ENCODE measurements at regions not wholly inside any gene's neighbourhood (a gene's known extent, or its start where the extent isn't known, plus 50 kb on each side); places are given as distances from the start of the nearest gene placed in this dataset.

- intact Hi-C loops (cut with DNase I; ENCODE audit: low total_unique reads): no loop called here
- no peak for TF ChIP-seq CTCF (IDR thresholded peaks at IDR 0.05)
- TF ChIP-seq POLR2A (IDR thresholded peaks at IDR 0.05): no peak
- TF ChIP-seq EP300 (IDR thresholded peaks at IDR 0.05): no peak
- no peak for TF ChIP-seq POLR2AphosphoS5 (IDR thresholded peaks at IDR 0.05)
- H3K36me3 ChIP-seq: no peaks in the 10 kb centered on the region
- H3K9me3 ChIP-seq: no peaks in the 10 kb centered on the region
- no peaks in the 10 kb centered on the region for H3K4me1 ChIP-seq
- WGBS, 5 donors: 79 to 90% (median 83%) methylated on average over 11 of the region's 11 CpGs
- no peak overlapping the region for H3K27ac ChIP-seq
- H3K4me3 ChIP-seq: no peak overlapping the region
- DNase-seq: no peak
- no peaks in the 10 kb centered on the region for H3K27me3 ChIP-seq
Measured at GRCh38 chr2:193276988-193277387, 1082.3 kb upstream of the TMEFF2 start.

GRCh38 chr2:193276560-193276959 lies 1081.8 kb upstream of the TMEFF2 start:
- no peak for DNase-seq
- H3K27ac ChIP-seq: no peak overlapping the region
- H3K4me1 ChIP-seq: no peaks in the 10 kb centered on the region
- TF ChIP-seq POLR2AphosphoS5 (IDR thresholded peaks at IDR 0.05) (no peak), EP300 (IDR thresholded peaks at IDR 0.05) (no peak), CTCF (IDR thresholded peaks at IDR 0.05) (no peak), POLR2A (IDR thresholded peaks at IDR 0.05) (no peak)
- H3K36me3 ChIP-seq: no peaks in the 10 kb centered on the region
- H3K9me3 ChIP-seq: no peaks in the 10 kb centered on the region
- intact Hi-C loops (cut with DNase I; ENCODE audit: low total_unique reads): no loop called here
- no peaks in the 10 kb centered on the region for H3K27me3 ChIP-seq
- 91 to 96% (median 95%) methylated on average over 16 of the region's 16 CpGs for WGBS, 5 donors
- no peak overlapping the region for H3K4me3 ChIP-seq

- WGBS, 5 donors: 83 to 93% (median 88%) methylated on average over 5 to 6 of the region's 6 CpGs
- intact Hi-C loops (cut with DNase I; ENCODE audit: low total_unique reads): no loop called here
- H3K9me3 ChIP-seq: no peaks in the 10 kb centered on the region
- H3K27ac ChIP-seq: no peak overlapping the region
- no peak for DNase-seq
- H3K4me1 ChIP-seq: no peaks in the 10 kb centered on the region
- H3K27me3 ChIP-seq: no peaks in the 10 kb centered on the region
- no peaks in the 10 kb centered on the region for H3K36me3 ChIP-seq
- TF ChIP-seq CTCF (IDR thresholded peaks at IDR 0.05) (no peak), EP300 (IDR thresholded peaks at IDR 0.05) (no peak), POLR2A (IDR thresholded peaks at IDR 0.05) (no peak), POLR2AphosphoS5 (IDR thresholded peaks at IDR 0.05) (no peak)
- no peak overlapping the region for H3K4me3 ChIP-seq
Measured at GRCh38 chr2:193276069-193276468, 1081.3 kb upstream of the TMEFF2 start.

GRCh38 chr2:193272011-193272410 lies 1077.3 kb upstream of the TMEFF2 start:
- Histone ChIP-seq H3K36me3 (no peaks in the 10 kb centered on the region), H3K4me1 (no peaks in the 10 kb centered on the region), H3K9me3 (no peaks in the 10 kb centered on the region), H3K27me3 (no peaks in the 10 kb centered on the region), H3K27ac (no peak overlapping the region), H3K4me3 (no peak overlapping the region)
- intact Hi-C loops (cut with DNase I; ENCODE audit: low total_unique reads): no loop called here
- WGBS, 5 donors: 32 to 59% (median 36%) methylated on average over 1 of the region's 1 CpG
- DNase-seq: no peak
- TF ChIP-seq EP300 (IDR thresholded peaks at IDR 0.05) (no peak), POLR2AphosphoS5 (IDR thresholded peaks at IDR 0.05) (no peak), CTCF (IDR thresholded peaks at IDR 0.05) (no peak), POLR2A (IDR thresholded peaks at IDR 0.05) (no peak)

All from stomach (tissue), 8 donors.